Gastrocnemius medialis (tissue), 4 donors: ENCODE measurements at regions not wholly inside any gene's neighbourhood (a gene's known extent, or its start where the extent isn't known, plus 50 kb on each side); places are given as distances from the start of the nearest gene placed in this dataset.

ENCODE experiments used
- CTCF ChIP-seq, 5 experiments: fragments of 450-650 bp in 3 of 5; fragments of 200-600 bp in 2 of 5; sonication (generic) in 2 of 5; IDR thresholded peaks in 4 of 5; conservative IDR thresholded peaks in 1 of 5; 1 replicate in 4 of 5; 2 replicates in 1 of 5; pipeline ENCODE4 v1.5.1; 2016 to 2019; ENCODE audit warnings: antibody characterized with exemption in 5 of 5, mild to moderate bottlenecking in 3 of 5, moderate library complexity in 3 of 5
- POLR2A ChIP-seq, 2 donors: fragments of 450-650 bp; IDR thresholded peaks; one replicate each; pipeline ENCODE4 v1.6.1; 2017; ENCODE audit warnings: antibody characterized with exemption in 2 of 2, mild to moderate bottlenecking in 2 of 2, moderate library complexity in 2 of 2

DNA sequence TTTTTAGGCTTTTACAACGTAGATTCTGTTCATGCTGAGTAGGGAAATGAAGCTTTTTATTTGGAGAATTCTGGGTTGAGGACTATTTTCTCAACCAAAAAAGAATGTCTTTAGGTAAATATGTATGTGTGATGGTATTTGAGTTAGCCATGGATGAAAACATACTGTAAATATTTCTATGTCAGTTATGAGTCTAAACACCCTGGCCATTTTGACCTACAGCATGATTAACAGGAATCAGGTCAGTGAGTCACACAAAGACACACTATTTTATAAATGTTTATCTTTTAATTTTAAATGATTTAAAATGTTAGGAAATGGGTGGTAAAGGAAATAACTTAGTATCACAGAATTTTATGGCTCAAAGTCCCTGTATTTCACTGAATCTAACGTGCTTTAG, 851.7 kb upstream of the MAP3K7 start:
- TF ChIP-seq CTCF (IDR thresholded peaks at IDR 0.05 in 4 of 5, conservative IDR thresholded peaks at IDR 0.05 in 1 of 5) (no peak), POLR2A (IDR thresholded peaks at IDR 0.05) (no peak)
